Caco-2 (cell line): ENCODE measurements at regions not wholly inside any gene's neighbourhood (a gene's known extent, or its start where the extent isn't known, plus 50 kb on each side); places are given as distances from the start of the nearest gene placed in this dataset.

Source experiments
- BruUV-seq: library from RNA; stranded (reverse); fragments of 400-500 nt; replicated peaks from 2 replicates; lab custom pipeline; 2021; lab: Mats Ljungman, UMichigan
- CTCF ChIA-PET: fragments of 300-600 bp; sonication (Branson Sonifier 250); formaldehyde crosslinking; loops from one replicate; lab custom pipeline; 2022; ENCODE audit warnings: antibody characterized with exemption; lab: Charles Lee
- POLR2A ChIA-PET: fragments of 300-600 bp; sonication (Branson Sonifier 250); formaldehyde crosslinking; loops from one replicate; lab custom pipeline; 2022; ENCODE audit warnings: antibody characterized with exemption; lab: Charles Lee
- DNase-seq, 2 experiments: peaks; one replicate each; pipeline versions ENCODE4 v3.0.0 to v3.0.0-alpha.2; 2020 to 2022
- H3K27me3 ChIP-seq: replicated peaks from 2 replicates; pipeline ENCODE4 v1.6.0; 2011; ENCODE audit warnings: low read length; ENCODE audit not compliant: control insufficient read depth, insufficient read depth
- H3K36me3 ChIP-seq: 2 replicates; pipeline ENCODE4 v1.5.1; 2011; ENCODE audit warnings: low read length; ENCODE audit not compliant: control insufficient read depth, insufficient read depth
- H3K4me1 ChIP-seq: fragments of 250-450 bp; sonication (Bioruptor Pico); 2 replicates; pipeline ENCODE4 v1.5.1; 2020; ENCODE audit warnings: mild to moderate bottlenecking
- H3K4me3 ChIP-seq: 2 replicates; pipeline ENCODE4 v1.5.1; 2011; ENCODE audit warnings: low read depth, mild to moderate bottlenecking, control low read depth, low read length
- H3K9me3 ChIP-seq: fragments of 250-450 bp; sonication (Bioruptor Pico); 2 replicates; pipeline ENCODE4 v1.5.1; 2020; ENCODE audit warnings: mild to moderate bottlenecking, moderate library complexity
- H3K27ac Mint-ChIP-seq: one replicate; pipeline ENCODE4 v1.8.0; 2022; ENCODE audit warnings: mixed read lengths; ENCODE audit not compliant: unreplicated experiment
- H3K27me3 Mint-ChIP-seq: one replicate; pipeline ENCODE4 v1.8.0; 2022; ENCODE audit warnings: mixed read lengths; ENCODE audit not compliant: insufficient read depth, unreplicated experiment
- H3K36me3 Mint-ChIP-seq: one replicate; pipeline ENCODE4 v1.8.0; 2022; ENCODE audit warnings: mild to moderate bottlenecking, mixed read lengths; ENCODE audit not compliant: insufficient read depth, unreplicated experiment
- H3K4me1 Mint-ChIP-seq: one replicate; pipeline ENCODE4 v1.8.0; 2022; ENCODE audit warnings: low read depth, mixed read lengths; ENCODE audit not compliant: unreplicated experiment
- H3K4me3 Mint-ChIP-seq: one replicate; pipeline ENCODE4 v1.8.0; 2022; ENCODE audit warnings: mild to moderate bottlenecking, moderate library complexity, mixed read lengths; ENCODE audit not compliant: unreplicated experiment
- H3K9me3 Mint-ChIP-seq: one replicate; pipeline ENCODE4 v1.8.0; 2022; ENCODE audit warnings: mixed read lengths; ENCODE audit not compliant: unreplicated experiment
- intact Hi-C: fragments of 100-400 bp; cut with micrococcal nuclease; formaldehyde crosslinking; loops from one replicate; pipeline ENCODE4 v1.10.0; 2022; ENCODE audit not compliant: unreplicated experiment
- TF ChIP-seq, protein P1 (sequence below), 2 experiments: fragments of 200-600 bp in 1 of 2; IDR thresholded peaks; 1 replicate in 1 of 2; 2 replicates in 1 of 2; pipeline versions ENCODE4 v1.5.1 to v1.8.0; 2011 to 2022; ENCODE audit warnings: antibody characterized with exemption in 1 of 2, control low read depth in 1 of 2, inconsistent platforms in 1 of 2, low read depth in 1 of 2, low read length in 1 of 2, mild to moderate bottlenecking in 1 of 2, moderate library complexity in 1 of 2; ENCODE audit not compliant: insufficient read depth in 1 of 2, severe bottlenecking in 1 of 2, unreplicated experiment in 1 of 2

DNA sequence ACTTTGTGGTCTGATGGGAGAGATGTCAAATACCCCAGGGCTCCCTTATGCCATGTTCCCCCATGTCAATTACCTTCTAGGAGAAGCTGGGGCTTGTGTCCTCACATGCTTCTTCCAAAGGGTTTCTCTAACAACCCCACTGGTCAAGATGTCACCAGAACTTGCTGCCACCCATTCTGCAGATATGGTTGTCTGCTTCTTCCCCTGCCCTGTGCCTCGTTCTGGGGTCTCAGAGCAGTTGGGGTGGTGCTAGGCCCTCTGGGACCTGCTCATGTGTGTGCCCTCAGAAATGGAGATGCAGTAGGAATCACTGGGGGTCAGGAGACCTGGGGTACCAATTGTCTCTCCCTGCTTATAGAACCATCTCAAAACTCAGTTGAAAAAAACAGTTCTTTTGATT lies 268.6 kb downstream of the MYCN start:
- CTCF ChIA-PET: no interaction called here
- Histone ChIP-seq H3K4me1 (no peaks in the 10 kb centered on the region), H3K4me3 (no peak overlapping the region), H3K36me3 (no peaks in the 10 kb centered on the region), H3K9me3 (peaks cover 3% of the 10 kb centered on the region; the same call in 1 of the 2 replicates), H3K27me3 (no peaks in the 10 kb centered on the region)
- intact Hi-C loops: no loop called here
- H3K4me3 Mint-ChIP-seq: no peak overlapping the region
- no peaks in the 10 kb centered on the region for H3K27me3 Mint-ChIP-seq
- peaks cover 31% of the 10 kb centered on the region for H3K9me3 Mint-ChIP-seq
- H3K36me3 Mint-ChIP-seq: no peaks in the 10 kb centered on the region
- no peak for DNase-seq
- TF ChIP-seq, protein P1, sequence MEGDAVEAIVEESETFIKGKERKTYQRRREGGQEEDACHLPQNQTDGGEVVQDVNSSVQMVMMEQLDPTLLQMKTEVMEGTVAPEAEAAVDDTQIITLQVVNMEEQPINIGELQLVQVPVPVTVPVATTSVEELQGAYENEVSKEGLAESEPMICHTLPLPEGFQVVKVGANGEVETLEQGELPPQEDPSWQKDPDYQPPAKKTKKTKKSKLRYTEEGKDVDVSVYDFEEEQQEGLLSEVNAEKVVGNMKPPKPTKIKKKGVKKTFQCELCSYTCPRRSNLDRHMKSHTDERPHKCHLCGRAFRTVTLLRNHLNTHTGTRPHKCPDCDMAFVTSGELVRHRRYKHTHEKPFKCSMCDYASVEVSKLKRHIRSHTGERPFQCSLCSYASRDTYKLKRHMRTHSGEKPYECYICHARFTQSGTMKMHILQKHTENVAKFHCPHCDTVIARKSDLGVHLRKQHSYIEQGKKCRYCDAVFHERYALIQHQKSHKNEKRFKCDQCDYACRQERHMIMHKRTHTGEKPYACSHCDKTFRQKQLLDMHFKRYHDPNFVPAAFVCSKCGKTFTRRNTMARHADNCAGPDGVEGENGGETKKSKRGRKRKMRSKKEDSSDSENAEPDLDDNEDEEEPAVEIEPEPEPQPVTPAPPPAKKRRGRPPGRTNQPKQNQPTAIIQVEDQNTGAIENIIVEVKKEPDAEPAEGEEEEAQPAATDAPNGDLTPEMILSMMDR (IDR thresholded peaks at IDR 0.05; ENCODE audit: insufficient read depth in 1 of 2, low read depth in 1 of 2, low read length in 1 of 2, severe bottlenecking in 1 of 2, unreplicated experiment in 1 of 2): no peak
- BruUV-seq: no TSS peak
- H3K27ac Mint-ChIP-seq: no peak overlapping the region
- no peaks in the 10 kb centered on the region for H3K4me1 Mint-ChIP-seq
- POLR2A ChIA-PET: no interaction called here

DNA sequence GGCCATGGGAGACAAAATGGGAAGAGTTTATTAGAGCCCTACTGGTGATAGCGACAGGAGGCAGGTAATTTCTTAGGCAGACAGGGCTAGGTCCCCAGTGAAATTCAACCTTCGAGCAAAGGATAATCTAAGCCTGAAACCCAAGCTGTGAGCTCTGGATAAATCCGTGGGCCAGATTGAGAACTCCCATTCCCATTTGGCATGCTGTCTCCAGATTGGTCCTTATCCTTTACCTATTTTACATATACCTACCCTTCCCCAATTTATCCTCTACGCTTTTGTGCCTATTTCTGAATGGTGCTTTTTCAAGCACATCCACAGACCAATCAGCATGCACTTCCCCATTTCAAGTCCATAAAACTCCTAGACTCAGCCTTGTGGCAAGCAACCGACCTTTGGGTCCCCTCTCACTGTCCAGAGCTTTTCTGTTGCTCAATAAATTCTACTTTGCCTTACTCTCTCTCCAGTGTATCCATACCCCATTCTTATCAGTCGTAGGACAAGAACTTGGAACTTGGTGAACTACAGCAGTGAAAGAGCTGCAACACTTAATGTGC lies 268.0 kb downstream of the MYCN start:
- Mint-ChIP-seq H3K9me3 (peaks cover 31% of the 10 kb centered on the region), H3K4me3 (no peak overlapping the region), H3K36me3 (no peaks in the 10 kb centered on the region), H3K4me1 (peaks cover 4% of the 10 kb centered on the region), H3K27ac (no peak overlapping the region), H3K27me3 (no peaks in the 10 kb centered on the region)
- DNase-seq: no peak
- Histone ChIP-seq H3K4me1 (no peaks in the 10 kb centered on the region), H3K4me3 (no peak overlapping the region), H3K9me3 (peaks cover 3% of the 10 kb centered on the region; the same call in 1 of the 2 replicates), H3K27me3 (no peaks in the 10 kb centered on the region), H3K36me3 (no peaks in the 10 kb centered on the region)
- CTCF ChIA-PET: no interaction called here
- TF ChIP-seq, protein P1 (IDR thresholded peaks at IDR 0.05; ENCODE audit: insufficient read depth in 1 of 2, low read depth in 1 of 2, low read length in 1 of 2, severe bottlenecking in 1 of 2, unreplicated experiment in 1 of 2): no peak
- BruUV-seq: no TSS peak
- intact Hi-C loops: no loop called here
- POLR2A ChIA-PET: no interaction called here

DNA sequence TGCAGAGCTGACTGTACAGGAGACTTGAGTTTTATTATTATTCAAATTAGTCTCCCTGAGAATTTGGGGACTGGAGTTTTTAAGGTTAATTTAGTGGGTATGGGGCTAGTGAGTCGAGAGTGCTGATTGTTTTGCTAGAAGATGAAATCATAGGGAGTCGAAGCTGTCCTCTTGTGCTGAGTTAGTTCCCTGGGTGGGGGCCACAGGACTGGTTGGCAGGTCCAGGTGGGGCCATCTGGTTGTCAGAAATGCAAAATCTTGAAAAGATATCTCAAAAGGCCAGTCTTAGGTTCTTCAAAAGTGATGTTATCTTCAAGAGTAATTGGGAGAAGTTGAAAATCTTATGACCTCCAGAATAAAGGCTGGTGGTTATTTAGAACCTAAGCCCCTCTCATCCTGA lies 267.3 kb downstream of the MYCN start:
- peaks cover 3% of the 10 kb centered on the region; the same call in 1 of the 2 replicates for H3K9me3 ChIP-seq
- ChIA-PET POLR2A (no interaction called here), CTCF (no interaction called here)
- intact Hi-C loops: no loop called here
- H3K4me3 ChIP-seq: no peak overlapping the region
- Mint-ChIP-seq H3K9me3 (peaks cover 31% of the 10 kb centered on the region), H3K27ac (no peak overlapping the region), H3K4me1 (peaks cover 7% of the 10 kb centered on the region), H3K27me3 (no peaks in the 10 kb centered on the region), H3K4me3 (no peak overlapping the region), H3K36me3 (no peaks in the 10 kb centered on the region)
- H3K4me1 ChIP-seq: no peaks in the 10 kb centered on the region
- no peaks in the 10 kb centered on the region for H3K36me3 ChIP-seq
- no peaks in the 10 kb centered on the region for H3K27me3 ChIP-seq
- DNase-seq: no peak
- no TSS peak for BruUV-seq
- TF ChIP-seq, protein P1 (IDR thresholded peaks at IDR 0.05; ENCODE audit: insufficient read depth in 1 of 2, low read depth in 1 of 2, low read length in 1 of 2, severe bottlenecking in 1 of 2, unreplicated experiment in 1 of 2): no peak
